ENCODE measurements at regions not wholly inside any gene's neighbourhood (a gene's known extent, or its start where the extent isn't known, plus 50 kb on each side); places are given as distances from the start of the nearest gene placed in this dataset.
A peak's percentile ranks its signal among the peaks of the same experiment; 100 is the strongest.

GRCh38 chr20:11153819-11154218, 480.0 kb upstream of the JAG1 start:
- Histone ChIP-seq H2AFZ (replicated peaks; ENCODE audit: low read length, poor library complexity) (no peak overlapping the region), H3K9ac (ENCODE audit: low read depth, low read length) (no peak overlapping the region), H3K56ac (ENCODE audit: extremely low read depth, insufficient read depth, low read length) (no peak overlapping the region), H3K27ac (ENCODE audit: insufficient read depth, low read length) (no peak overlapping the region), H3K79me1 (ENCODE audit: low read depth in 1 of 2, low read length in 2 of 2) (no peaks in the 10 kb centered on the region), H4K20me1 (ENCODE audit: insufficient read depth, low read length) (no peaks in the 10 kb centered on the region), H4K5ac (ENCODE audit: low read depth, low read length) (no peak overlapping the region), H3K18ac (ENCODE audit: low read depth, low read length) (no peak overlapping the region), H2AK5ac (ENCODE audit: low read depth, low read length) (no peak overlapping the region), H3K4ac (ENCODE audit: low read depth, low read length) (no peak overlapping the region), H3K36me3 (ENCODE audit: control insufficient read depth, insufficient read depth, low read length) (no peaks in the 10 kb centered on the region), H3K4me3 (ENCODE audit: insufficient read depth, low read depth, low read length) (no peak overlapping the region), H3K14ac (replicated peaks; ENCODE audit: low read depth, low read length) (no peak overlapping the region), H4K91ac (ENCODE audit: insufficient read depth, low read depth, low read length) (no peak overlapping the region), H3K4me1 (ENCODE audit: control insufficient read depth, insufficient read depth, low read length) (no peaks in the 10 kb centered on the region; the same call in 1 of the 2 replicates), H3K9me1 (ENCODE audit: insufficient read depth, low read length) (no peaks in the 10 kb centered on the region), H3K27me3 (ENCODE audit: control insufficient read depth, insufficient read depth, low read length) (no peaks in the 10 kb centered on the region), H4K8ac (ENCODE audit: low read depth in 2 of 2, low read length in 2 of 2) (no peak overlapping the region), H2BK120ac (ENCODE audit: low read depth, low read length) (no peak overlapping the region), H2BK5ac (ENCODE audit: low read depth, low read length, poor library complexity, severe bottlenecking) (no peak overlapping the region), H2BK20ac (ENCODE audit: low read depth, low read length) (no peak overlapping the region), H3K23ac (ENCODE audit: low read depth, low read length) (no peak overlapping the region), H3K4me2 (ENCODE audit: low read depth, low read length) (no peak overlapping the region; the same call in 1 of the 2 replicates), H3K9me3 (ENCODE audit: control insufficient read depth, insufficient read depth, low read length) (no peaks in the 10 kb centered on the region), H2BK15ac (ENCODE audit: low read depth, low read length) (no peak overlapping the region; the same call in 2 of the 3 replicates), H2AK9ac (replicated peaks; ENCODE audit: low read depth, low read length, poor library complexity) (no peak overlapping the region)
- no TSS peak for BruUV-seq (replicated peaks)
- TF ChIP-seq MXI1 (IDR thresholded peaks at IDR 0.05; ENCODE audit: borderline replicate concordance, low read depth, low read length) (no peak), CHD1 (IDR thresholded peaks at IDR 0.05; ENCODE audit: low read depth, low read length) (no peak), NFE2L2 (IDR thresholded peaks at IDR 0.05; ENCODE audit: low read depth, low read length) (no peak), CTCF (conservative IDR thresholded peaks at IDR 0.05; ENCODE audit: low read depth, low read length) (no peak), SMC3 (IDR thresholded peaks at IDR 0.05; ENCODE audit: low read depth, low read length) (no peak), POLR2A (IDR thresholded peaks at IDR 0.05; ENCODE audit: low read depth, low read length) (no peak), FOS (IDR thresholded peaks at IDR 0.05; ENCODE audit: low read depth, low read length) (no peak), BHLHE40 (IDR thresholded peaks at IDR 0.05; ENCODE audit: low read depth, low read length) (no peak), RFX5 (IDR thresholded peaks at IDR 0.05; ENCODE audit: low read depth, low read length) (no peak), RAD21 (IDR thresholded peaks at IDR 0.05; ENCODE audit: low read length) (no peak), MAZ (IDR thresholded peaks at IDR 0.05; ENCODE audit: borderline replicate concordance, low read depth, low read length) (no peak)
- TF ChIP-seq, protein P1, sequence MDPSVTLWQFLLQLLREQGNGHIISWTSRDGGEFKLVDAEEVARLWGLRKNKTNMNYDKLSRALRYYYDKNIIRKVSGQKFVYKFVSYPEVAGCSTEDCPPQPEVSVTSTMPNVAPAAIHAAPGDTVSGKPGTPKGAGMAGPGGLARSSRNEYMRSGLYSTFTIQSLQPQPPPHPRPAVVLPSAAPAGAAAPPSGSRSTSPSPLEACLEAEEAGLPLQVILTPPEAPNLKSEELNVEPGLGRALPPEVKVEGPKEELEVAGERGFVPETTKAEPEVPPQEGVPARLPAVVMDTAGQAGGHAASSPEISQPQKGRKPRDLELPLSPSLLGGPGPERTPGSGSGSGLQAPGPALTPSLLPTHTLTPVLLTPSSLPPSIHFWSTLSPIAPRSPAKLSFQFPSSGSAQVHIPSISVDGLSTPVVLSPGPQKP (IDR thresholded peaks at IDR 0.05; ENCODE audit: borderline replicate concordance, low read depth, low read length): no peak
- TF ChIP-seq, protein P2, sequence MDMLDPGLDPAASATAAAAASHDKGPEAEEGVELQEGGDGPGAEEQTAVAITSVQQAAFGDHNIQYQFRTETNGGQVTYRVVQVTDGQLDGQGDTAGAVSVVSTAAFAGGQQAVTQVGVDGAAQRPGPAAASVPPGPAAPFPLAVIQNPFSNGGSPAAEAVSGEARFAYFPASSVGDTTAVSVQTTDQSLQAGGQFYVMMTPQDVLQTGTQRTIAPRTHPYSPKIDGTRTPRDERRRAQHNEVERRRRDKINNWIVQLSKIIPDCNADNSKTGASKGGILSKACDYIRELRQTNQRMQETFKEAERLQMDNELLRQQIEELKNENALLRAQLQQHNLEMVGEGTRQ (IDR thresholded peaks at IDR 0.05; ENCODE audit: low read depth, low read length): no peak
- ChIA-PET POLR2A (ENCODE audit: unreplicated experiment) (no interaction called here), CTCF (no interaction called here)
- ATAC-seq (ENCODE audit: low read depth): peak; percentile 65
- peak; percentile 43 for DNase-seq
- dilution Hi-C loops (cut with HindIII; ENCODE audit: low sequenced_read_pairs, unreplicated experiment): no loop called here
- no CpG with 5 or more reads among the region's 1 CpG for WGBS, 2 experiments (ENCODE audit: extremely low coverage in 2 of 2, insufficient read length in 1 of 2)
- in situ Hi-C loops (cut with MboI; ENCODE audit: low sequenced_read_pairs): no loop called here
- intact Hi-C loops (cut with micrococcal nuclease): no loop called here
